HUES6 (cell line): ENCODE measurements at regions not wholly inside any gene's neighbourhood (a gene's known extent, or its start where the extent isn't known, plus 50 kb on each side); places are given as distances from the start of the nearest gene placed in this dataset.
"Not testable (repeated sequence)": the region's sequence is repeated elsewhere in the genome, so short reads cannot be mapped to it uniquely, and the experiment has no call there.

Experiments used
- H3K27ac ChIP-seq: 2 replicates; pipeline ENCODE4 v1.7.0; 2013; ENCODE audit warnings: low read depth, mild to moderate bottlenecking, low read length, inconsistent platforms
- H3K27me3 ChIP-seq: 2 replicates; pipeline ENCODE4 v1.6.1; 2013; ENCODE audit warnings: low read length; ENCODE audit not compliant: control insufficient read depth, insufficient read depth
- H3K36me3 ChIP-seq: 2 replicates; pipeline ENCODE4 v1.6.1; 2013; ENCODE audit warnings: low read length; ENCODE audit not compliant: control insufficient read depth, insufficient read depth
- H3K4me1 ChIP-seq: 2 replicates; pipeline ENCODE4 v1.6.1; 2013; ENCODE audit warnings: low read length; ENCODE audit not compliant: control insufficient read depth, insufficient read depth
- H3K4me3 ChIP-seq: 2 replicates; pipeline ENCODE4 v1.5.1; 2013; ENCODE audit warnings: low read depth, low read length
- H3K9ac ChIP-seq: one replicate; pipeline ENCODE4 v1.6.1; 2013; ENCODE audit warnings: mild to moderate bottlenecking, low read length
- H3K9me3 ChIP-seq: 2 replicates; pipeline ENCODE4 v1.6.1; 2013; ENCODE audit warnings: low read depth, low read length; ENCODE audit not compliant: control insufficient read depth, insufficient read depth

DNA sequence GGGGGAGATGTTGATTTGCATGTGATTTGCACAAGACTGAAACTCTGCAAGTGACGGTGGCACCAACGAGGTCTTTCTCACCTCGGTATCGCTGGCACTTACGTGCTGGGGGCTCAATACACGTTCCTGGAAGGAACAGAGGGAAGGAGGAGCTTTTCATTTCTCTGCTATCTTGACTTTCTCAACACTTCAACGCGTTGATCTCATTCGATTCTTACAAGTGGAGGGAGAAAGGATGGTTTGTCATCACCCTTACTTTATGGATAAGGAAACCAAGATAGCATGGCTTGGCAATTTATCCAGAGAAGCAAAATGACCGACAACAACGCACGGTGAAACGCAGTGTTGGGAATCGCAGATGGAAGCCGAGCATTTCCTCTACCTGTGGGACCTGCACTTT is 87.3 kb upstream of the RFLNA start:
- no peaks in the 10 kb centered on the region for H3K27me3 ChIP-seq
- H3K4me3 ChIP-seq = no peak overlapping the region
- peaks cover 3% of the 10 kb centered on the region; the same call in 1 of the 2 replicates for H3K4me1 ChIP-seq
- H3K36me3 ChIP-seq = no peaks in the 10 kb centered on the region
- peaks cover 12% of the 10 kb centered on the region for H3K9me3 ChIP-seq
- H3K27ac ChIP-seq = no peak overlapping the region
- H3K9ac ChIP-seq = no peak overlapping the region

DNA sequence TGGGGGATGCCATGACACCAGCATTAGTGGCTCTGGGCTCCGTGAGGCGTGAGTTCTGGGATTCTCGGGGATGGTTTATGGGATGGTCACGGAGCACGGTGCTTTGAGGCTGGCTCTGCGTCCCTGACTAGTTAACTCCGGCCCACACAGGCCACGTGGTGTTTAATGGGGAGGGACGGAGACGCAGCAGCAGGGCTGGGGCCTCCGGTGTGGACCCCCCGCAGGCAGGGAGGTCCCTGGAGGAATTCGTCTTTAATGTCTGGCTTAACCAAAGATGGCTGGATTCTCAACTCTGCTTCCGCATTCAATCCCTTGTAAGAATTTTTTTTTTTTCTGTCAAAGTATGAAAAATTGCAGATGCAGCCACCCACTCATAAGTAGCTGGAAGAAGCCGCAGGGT is 86.4 kb upstream of the RFLNA start:
- H3K4me3 ChIP-seq = no peak overlapping the region
- H3K27ac ChIP-seq = no peak overlapping the region
- H3K36me3 ChIP-seq = no peaks in the 10 kb centered on the region
- H3K9me3 ChIP-seq = peaks cover 17% of the 10 kb centered on the region
- peaks cover 3% of the 10 kb centered on the region; the same call in 1 of the 2 replicates for H3K4me1 ChIP-seq
- no peaks in the 10 kb centered on the region for H3K27me3 ChIP-seq
- no peak overlapping the region for H3K9ac ChIP-seq

DNA sequence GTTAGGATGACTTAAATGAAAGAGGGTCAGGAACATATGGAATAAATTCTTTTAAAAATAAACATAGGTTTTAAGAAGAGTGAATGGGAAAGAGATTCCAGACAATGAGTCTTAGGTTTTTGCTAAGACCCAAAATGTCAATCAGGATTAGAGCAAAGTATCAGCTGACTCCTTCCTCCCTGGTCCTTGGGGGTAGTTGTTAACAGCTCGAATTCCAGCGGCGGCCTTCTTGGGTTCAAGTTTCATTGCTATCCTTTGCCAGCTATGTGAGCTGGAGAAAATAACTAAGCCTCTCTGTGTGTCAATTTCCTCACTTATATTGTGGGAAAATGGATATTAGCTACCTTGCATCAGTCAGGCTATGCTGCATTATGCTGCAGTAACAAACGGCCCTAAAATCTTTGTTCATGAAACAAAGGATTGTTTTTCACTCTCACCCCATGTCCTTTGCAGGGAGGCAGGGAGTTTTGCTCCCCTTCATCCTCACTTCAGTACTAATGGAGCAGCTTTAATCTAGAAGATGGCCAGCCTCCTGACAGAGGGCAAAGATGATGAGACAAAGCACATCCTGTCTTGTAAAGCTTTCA is 83.8 kb upstream of the RFLNA start:
- peaks cover 33% of the 10 kb centered on the region for H3K9me3 ChIP-seq
- no peak overlapping the region for H3K4me3 ChIP-seq
- no peak overlapping the region for H3K9ac ChIP-seq
- H3K27me3 ChIP-seq = no peaks in the 10 kb centered on the region
- peaks cover 3% of the 10 kb centered on the region; the same call in 1 of the 2 replicates for H3K4me1 ChIP-seq
- no peak overlapping the region for H3K27ac ChIP-seq
- H3K36me3 ChIP-seq = no peaks in the 10 kb centered on the region

DNA sequence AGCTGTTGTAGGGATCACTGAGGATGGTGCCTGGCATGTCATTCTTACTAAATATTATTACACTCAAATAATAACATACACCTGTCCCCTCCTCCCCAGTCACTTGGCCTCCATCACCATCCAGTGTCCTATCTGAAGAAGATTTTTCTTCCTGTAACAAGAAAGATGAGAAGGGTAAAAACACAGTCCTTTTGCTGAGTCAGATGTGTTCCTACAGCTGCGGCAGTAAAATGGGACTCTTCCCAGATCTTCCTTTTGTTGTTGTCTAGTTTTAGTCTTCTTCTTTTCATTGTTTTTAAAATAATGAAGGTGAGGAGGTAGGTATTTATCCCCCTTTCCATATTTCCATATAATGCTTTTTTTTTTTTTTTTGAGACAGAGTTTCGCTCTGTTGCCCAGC is 83.1 kb upstream of the RFLNA start:
- peaks cover 3% of the 10 kb centered on the region; the same call in 1 of the 2 replicates for H3K4me1 ChIP-seq
- no peak overlapping the region for H3K9ac ChIP-seq
- no peaks in the 10 kb centered on the region for H3K36me3 ChIP-seq
- H3K27ac ChIP-seq = no peak overlapping the region
- no peak overlapping the region for H3K4me3 ChIP-seq
- no peaks in the 10 kb centered on the region for H3K27me3 ChIP-seq
- H3K9me3 ChIP-seq = peaks cover 33% of the 10 kb centered on the region

DNA sequence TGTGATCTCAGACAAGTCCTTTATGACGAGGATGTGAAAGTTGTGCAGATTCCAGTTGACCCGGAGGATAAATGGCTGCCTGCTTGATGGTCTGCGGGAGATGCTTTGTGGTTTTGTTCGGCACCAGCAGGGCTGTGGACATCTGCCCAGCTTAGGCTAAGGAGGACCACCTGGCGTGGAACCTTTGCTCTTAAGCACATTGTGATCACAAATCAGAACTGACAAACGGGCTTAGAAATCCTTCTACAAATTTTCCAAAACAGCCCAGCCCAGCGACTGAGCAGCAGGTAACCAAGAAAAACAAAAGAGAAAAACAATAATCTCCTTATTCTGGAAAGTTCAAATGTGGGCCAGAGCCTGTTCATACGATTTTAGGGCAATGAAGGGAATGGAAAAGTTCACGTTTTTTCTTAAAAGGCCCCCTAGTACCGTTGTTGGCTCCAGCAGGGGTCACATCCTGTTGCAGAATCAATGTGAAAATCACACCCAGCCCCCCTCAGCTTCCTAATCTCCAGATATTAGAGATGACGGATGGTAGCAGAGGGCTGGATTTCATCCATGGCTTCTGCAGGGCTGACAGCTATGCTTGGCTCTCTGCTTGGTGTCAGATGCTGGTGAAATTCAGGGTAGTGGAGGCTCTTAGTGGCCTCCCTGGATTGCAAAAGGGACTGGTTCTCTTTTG is 81.1 kb upstream of the RFLNA start:
- H3K9me3 ChIP-seq = peaks cover 33% of the 10 kb centered on the region
- H3K4me3 ChIP-seq = no peak overlapping the region
- H3K27me3 ChIP-seq = no peaks in the 10 kb centered on the region
- no peak overlapping the region for H3K9ac ChIP-seq
- H3K36me3 ChIP-seq = no peaks in the 10 kb centered on the region
- no peak overlapping the region for H3K27ac ChIP-seq
- H3K4me1 ChIP-seq = peaks cover 9% of the 10 kb centered on the region

DNA sequence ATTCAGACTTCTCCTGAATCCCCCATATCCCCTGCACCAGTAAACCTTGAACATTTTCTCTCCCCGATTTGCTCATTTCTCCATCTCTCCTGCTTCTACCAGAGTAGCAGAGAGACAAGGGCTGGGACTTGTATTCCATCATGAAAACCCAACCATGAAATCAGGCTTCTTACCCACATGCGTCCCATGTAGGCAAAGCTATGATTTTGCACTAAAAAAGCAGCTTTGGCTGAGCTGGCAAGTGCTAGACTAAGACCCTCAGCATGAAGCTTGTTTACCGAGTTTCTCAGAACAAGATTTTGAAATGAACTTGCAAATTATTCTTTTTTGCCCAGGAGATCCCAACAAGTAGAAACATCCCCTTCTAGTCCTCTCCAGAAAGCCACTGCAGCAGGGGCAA is 80.3 kb upstream of the RFLNA start:
- Histone ChIP-seq H3K4me3 (no peak overlapping the region), H3K9ac (no peak overlapping the region), H3K36me3 (no peaks in the 10 kb centered on the region), H3K4me1 (peaks cover 9% of the 10 kb centered on the region), H3K27me3 (no peaks in the 10 kb centered on the region), H3K27ac (no peak overlapping the region), H3K9me3 (peaks cover 34% of the 10 kb centered on the region)

DNA sequence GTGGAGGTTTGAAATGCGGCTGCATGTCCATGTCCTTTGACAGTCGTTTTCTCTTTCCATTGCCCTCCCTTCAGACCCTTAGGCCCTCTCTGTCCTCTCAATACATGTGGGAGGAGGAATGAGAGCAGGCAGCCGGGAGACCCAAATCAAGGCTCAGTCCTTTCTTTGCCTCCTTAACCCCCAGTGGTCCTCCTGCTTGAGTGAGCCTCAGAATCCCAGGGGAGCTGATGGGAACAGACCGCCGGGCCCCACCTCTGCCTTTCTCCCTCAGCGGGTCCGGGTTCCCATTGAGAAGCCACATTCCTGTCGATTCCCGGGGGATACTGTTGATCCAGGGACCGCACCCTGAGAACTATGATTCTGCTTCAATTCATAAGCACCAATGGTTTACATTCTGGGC is 77.9 kb upstream of the RFLNA start:
- Histone ChIP-seq H3K36me3 (no peaks in the 10 kb centered on the region), H3K4me3 (no peak overlapping the region), H3K27me3 (no peaks in the 10 kb centered on the region), H3K4me1 (peaks cover 9% of the 10 kb centered on the region), H3K27ac (no peak overlapping the region), H3K9ac (no peak overlapping the region), H3K9me3 (peaks cover 34% of the 10 kb centered on the region)

DNA sequence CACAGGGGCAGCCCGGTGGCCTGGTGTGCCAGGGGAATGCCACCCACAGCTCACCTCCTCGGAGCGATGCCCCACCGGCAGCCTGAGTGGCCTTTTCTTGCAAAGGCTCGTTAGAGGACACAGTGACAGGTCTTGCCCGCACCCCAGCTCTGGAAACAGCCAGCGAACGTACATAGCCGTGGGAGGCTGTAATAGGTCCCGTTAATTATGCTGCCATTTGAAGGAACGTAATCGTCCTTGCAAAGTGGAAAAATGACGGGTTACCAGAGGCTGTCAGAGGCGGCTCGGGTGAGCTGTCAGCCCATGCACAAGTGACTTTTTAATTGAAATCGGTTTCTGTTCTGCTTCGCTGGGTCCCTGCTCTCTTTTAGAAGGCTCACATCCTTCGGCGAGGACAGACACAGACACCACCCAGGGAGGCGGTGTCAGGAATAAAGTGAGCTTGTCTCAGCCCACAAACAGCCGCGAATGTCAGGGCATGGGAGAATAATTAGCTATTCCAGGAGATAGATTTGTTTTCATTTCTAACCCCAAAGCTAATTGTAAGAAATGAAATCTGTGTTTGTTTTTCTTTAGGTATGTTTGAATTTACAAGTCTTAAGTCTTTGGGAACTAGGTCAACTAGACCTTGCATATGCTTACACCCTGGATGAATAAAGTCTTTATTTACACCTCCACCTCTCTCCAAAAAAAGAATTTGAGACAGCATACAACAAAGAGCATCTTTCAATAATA is 77.2 kb upstream of the RFLNA start:
- Histone ChIP-seq H3K36me3 (no peaks in the 10 kb centered on the region), H3K27me3 (no peaks in the 10 kb centered on the region), H3K9me3 (peaks cover 34% of the 10 kb centered on the region), H3K4me1 (peaks cover 9% of the 10 kb centered on the region), H3K27ac (no peak overlapping the region), H3K9ac (no peak overlapping the region), H3K4me3 (no peak overlapping the region)

DNA sequence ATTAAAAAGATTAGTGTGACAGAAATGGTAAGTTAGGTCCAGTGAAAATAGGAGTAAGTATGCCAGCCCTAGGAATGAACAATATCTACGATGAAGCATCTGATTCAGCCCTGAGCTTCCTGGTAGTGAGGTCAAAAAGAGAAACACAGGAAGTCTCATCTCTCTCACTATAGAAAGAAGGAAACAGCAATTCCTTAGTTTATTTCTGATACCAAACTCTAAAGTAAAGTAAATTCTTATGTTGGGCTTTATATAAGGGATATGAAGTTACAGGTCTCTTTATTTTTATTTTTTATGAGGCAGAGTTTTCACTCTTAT is 76.7 kb upstream of the RFLNA start:
- Histone ChIP-seq H3K36me3 (no peaks in the 10 kb centered on the region), H3K27me3 (no peaks in the 10 kb centered on the region), H3K9ac (no peak overlapping the region), H3K4me1 (peaks cover 9% of the 10 kb centered on the region), H3K27ac (no peak overlapping the region), H3K4me3 (no peak overlapping the region), H3K9me3 (peaks cover 32% of the 10 kb centered on the region)

DNA sequence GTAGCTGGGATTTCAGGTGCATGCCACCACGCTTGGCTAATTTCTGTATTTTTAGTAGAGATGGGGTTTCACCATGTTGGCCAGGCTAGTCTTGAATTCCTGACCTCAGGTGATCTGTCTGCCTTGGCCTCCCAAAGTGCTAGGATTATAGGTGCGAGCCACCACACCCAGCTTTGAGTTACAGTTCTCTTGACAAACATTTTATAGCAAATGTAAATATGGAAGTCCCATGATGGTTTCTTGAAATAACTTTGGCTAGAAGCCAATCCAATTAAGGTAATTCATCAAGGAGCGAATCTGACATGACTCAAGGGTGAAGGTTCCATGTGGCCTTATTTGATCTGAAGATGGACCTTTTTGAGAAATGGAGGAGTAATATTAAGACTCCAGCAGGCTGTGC is 76.2 kb upstream of the RFLNA start:
- H3K4me1 ChIP-seq, H3K27me3 ChIP-seq, H3K36me3 ChIP-seq, H3K9ac ChIP-seq, H3K4me3 ChIP-seq, H3K27ac ChIP-seq: not testable (repeated sequence)
- peaks cover 27% of the 10 kb centered on the region for H3K9me3 ChIP-seq
